Loucy (cell line): ENCODE measurements at regions not wholly inside any gene's neighbourhood (a gene's known extent, or its start where the extent isn't known, plus 50 kb on each side); places are given as distances from the start of the nearest gene placed in this dataset.

Experiments
- EZH2phosphoT487 ChIP-seq: fragments of 200-600 bp; IDR thresholded peaks from 2 replicates; pipeline ENCODE4 v1.6.1; 2018; ENCODE audit warnings: antibody characterized with exemption, mild to moderate bottlenecking, moderate library complexity, borderline replicate concordance
- TF ChIP-seq, protein P1 (sequence below): fragments of 200-600 bp; sonication (generic); conservative IDR thresholded peaks from 2 replicates; pipeline ENCODE4 v1.5.1; 2014; ENCODE audit warnings: mild to moderate bottlenecking, antibody characterized with exemption, low read length

- no peak for TF ChIP-seq EZH2phosphoT487
- TF ChIP-seq, protein P1, sequence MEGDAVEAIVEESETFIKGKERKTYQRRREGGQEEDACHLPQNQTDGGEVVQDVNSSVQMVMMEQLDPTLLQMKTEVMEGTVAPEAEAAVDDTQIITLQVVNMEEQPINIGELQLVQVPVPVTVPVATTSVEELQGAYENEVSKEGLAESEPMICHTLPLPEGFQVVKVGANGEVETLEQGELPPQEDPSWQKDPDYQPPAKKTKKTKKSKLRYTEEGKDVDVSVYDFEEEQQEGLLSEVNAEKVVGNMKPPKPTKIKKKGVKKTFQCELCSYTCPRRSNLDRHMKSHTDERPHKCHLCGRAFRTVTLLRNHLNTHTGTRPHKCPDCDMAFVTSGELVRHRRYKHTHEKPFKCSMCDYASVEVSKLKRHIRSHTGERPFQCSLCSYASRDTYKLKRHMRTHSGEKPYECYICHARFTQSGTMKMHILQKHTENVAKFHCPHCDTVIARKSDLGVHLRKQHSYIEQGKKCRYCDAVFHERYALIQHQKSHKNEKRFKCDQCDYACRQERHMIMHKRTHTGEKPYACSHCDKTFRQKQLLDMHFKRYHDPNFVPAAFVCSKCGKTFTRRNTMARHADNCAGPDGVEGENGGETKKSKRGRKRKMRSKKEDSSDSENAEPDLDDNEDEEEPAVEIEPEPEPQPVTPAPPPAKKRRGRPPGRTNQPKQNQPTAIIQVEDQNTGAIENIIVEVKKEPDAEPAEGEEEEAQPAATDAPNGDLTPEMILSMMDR, result no peak
Observed at GRCh38 chr15:62249501-62249900, 84.4 kb upstream of the C2CD4B start.
